AG09309 (cell line): ENCODE measurements at regions not wholly inside any gene's neighbourhood (a gene's known extent, or its start where the extent isn't known, plus 50 kb on each side); places are given as distances from the start of the nearest gene placed in this dataset.

Experiments
- DNase-seq: peaks from one replicate; pipeline ENCODE4 v3.0.0-alpha.2; 2010; ENCODE audit warnings: low read depth
- H3K4me3 ChIP-seq: 2 replicates; pipeline ENCODE4 v1.5.1; 2011; ENCODE audit warnings: mild to moderate bottlenecking, low read depth, low read length, moderate library complexity; ENCODE audit not compliant: control insufficient read depth
- CTCF ChIP-seq: IDR thresholded peaks from 2 replicates; pipeline ENCODE4 v1.5.1; 2011; ENCODE audit warnings: mild to moderate bottlenecking, low read depth, low read length, inconsistent platforms; ENCODE audit not compliant: insufficient read depth, control insufficient read depth; ENCODE audit errors: missing control alignments

- H3K4me3 ChIP-seq = no peak overlapping the region
- TF ChIP-seq CTCF = no peak
- DNase-seq = no peak
Observed at GRCh38 chr1:233473549-233474204, 140.2 kb upstream of the KCNK1 start.

- no peak for TF ChIP-seq CTCF
- no peak overlapping the region for H3K4me3 ChIP-seq
- no peak for DNase-seq
Observed at GRCh38 chr1:233477359-233477758, 136.5 kb upstream of the KCNK1 start.

- no peak overlapping the region for H3K4me3 ChIP-seq
- DNase-seq = no peak
- no peak for TF ChIP-seq CTCF
Observed at GRCh38 chr1:233478611-233479010, 135.3 kb upstream of the KCNK1 start.

- DNase-seq = no peak
- no peak overlapping the region for H3K4me3 ChIP-seq
- TF ChIP-seq CTCF = no peak
Observed at GRCh38 chr1:233479110-233479890, 134.6 kb upstream of the KCNK1 start.

GRCh38 chr1:233480198-233480597 is 133.7 kb upstream of the KCNK1 start:
- DNase-seq = no peak
- TF ChIP-seq CTCF = no peak
- H3K4me3 ChIP-seq = no peak overlapping the region

GRCh38 chr1:233482388-233482787 is 131.5 kb upstream of the KCNK1 start:
- no peak overlapping the region for H3K4me3 ChIP-seq
- no peak for TF ChIP-seq CTCF
- no peak for DNase-seq
